GM21717 (cell line): ENCODE measurements at regions not wholly inside any gene's neighbourhood (a gene's known extent, or its start where the extent isn't known, plus 50 kb on each side); places are given as distances from the start of the nearest gene placed in this dataset.
"Not testable (repeated sequence)": the region's sequence is repeated elsewhere in the genome, so short reads cannot be mapped to it uniquely, and the experiment has no call there.

ENCODE experiments used
- ATAC-seq: cut with Tn5 transposase; IDR thresholded peaks from one replicate; pipeline ENCODE4 v1.9.1; 2021; ENCODE audit warnings: mild to moderate bottlenecking, moderate library complexity; ENCODE audit not compliant: unreplicated experiment

GRCh38 chr15:62404194-62404985 is 239.3 kb upstream of the C2CD4B start:
- no peak for ATAC-seq

GRCh38 chr15:62406305-62406891 is 241.3 kb upstream of the C2CD4B start:
- ATAC-seq, result no peak

- ATAC-seq, result no peak
Observed at GRCh38 chr15:62407216-62407615, 242.1 kb upstream of the C2CD4B start.

GRCh38 chr15:62407962-62408361 is 242.9 kb upstream of the C2CD4B start:
- ATAC-seq, result no peak

GRCh38 chr15:62409466-62409865 is 244.4 kb upstream of the C2CD4B start:
- ATAC-seq, result no peak

- ATAC-seq, result no peak
Observed at GRCh38 chr15:62412686-62413085, 247.6 kb upstream of the C2CD4B start.

GRCh38 chr15:62413153-62413552 is 248.1 kb upstream of the C2CD4B start:
- no peak for ATAC-seq

- ATAC-seq, result no peak
Observed at GRCh38 chr15:62413786-62414185, 248.7 kb upstream of the C2CD4B start.

- no peak for ATAC-seq
Observed at GRCh38 chr15:62415498-62415897, 250.4 kb upstream of the C2CD4B start.

GRCh38 chr15:62416526-62416925 is 251.4 kb upstream of the C2CD4B start:
- no peak for ATAC-seq

- no peak for ATAC-seq
Observed at GRCh38 chr15:62417439-62417838, 252.4 kb upstream of the C2CD4B start.

GRCh38 chr15:62418496-62418895 is 253.4 kb upstream of the C2CD4B start:
- not testable (repeated sequence) for ATAC-seq

GRCh38 chr15:62419192-62419591 is 254.1 kb upstream of the C2CD4B start:
- ATAC-seq, result no peak

- not testable (repeated sequence) for ATAC-seq
Observed at GRCh38 chr15:62420371-62420770, 255.3 kb upstream of the C2CD4B start.

- no peak for ATAC-seq
Observed at GRCh38 chr15:62421289-62421688, 256.2 kb upstream of the C2CD4B start.

- no peak for ATAC-seq
Observed at GRCh38 chr15:62426387-62426956, 261.4 kb upstream of the C2CD4B start.

GRCh38 chr15:62428259-62428658 is 263.2 kb upstream of the C2CD4B start:
- ATAC-seq, result no peak

GRCh38 chr15:62428851-62429598 is 263.9 kb upstream of the C2CD4B start:
- ATAC-seq, result no peak

- ATAC-seq, result no peak
Observed at GRCh38 chr15:62430056-62430455, 265.0 kb upstream of the C2CD4B start.

- ATAC-seq, result no peak
Observed at GRCh38 chr15:62430552-62430951, 265.5 kb upstream of the C2CD4B start.

GRCh38 chr15:62431008-62431797 is 266.1 kb upstream of the C2CD4B start:
- no peak for ATAC-seq
